Fibroblast of mammary gland (primary cell): ENCODE measurements at regions not wholly inside any gene's neighbourhood (a gene's known extent, or its start where the extent isn't known, plus 50 kb on each side); places are given as distances from the start of the nearest gene placed in this dataset.

Experiments used
- DNase-seq: peaks from one replicate; pipeline ENCODE4 v3.0.0-alpha.2; 2010; ENCODE audit warnings: low read depth
- H3K4me3 ChIP-seq: 2 replicates; pipeline ENCODE4 v1.5.1; 2011; ENCODE audit warnings: low read depth, mild to moderate bottlenecking, low read length, moderate library complexity; ENCODE audit not compliant: control insufficient read depth
- CTCF ChIP-seq: conservative IDR thresholded peaks from 2 replicates; pipeline ENCODE4 v1.5.1; 2011; ENCODE audit warnings: low read depth, low read length, inconsistent platforms; ENCODE audit not compliant: control insufficient read depth, insufficient read depth

GRCh38 chr22:45072322-45072903 lies 62.6 kb upstream of the PHF21B start:
- no peak for TF ChIP-seq CTCF
- no peak overlapping the region for H3K4me3 ChIP-seq
- DNase-seq = peak; percentile 86

- no peak overlapping the region for H3K4me3 ChIP-seq
- no peak for TF ChIP-seq CTCF
- DNase-seq = no peak
Measured at GRCh38 chr22:45073064-45073463, 63.3 kb upstream of the PHF21B start.

GRCh38 chr22:45077286-45077685 lies 67.5 kb upstream of the PHF21B start:
- no peak overlapping the region for H3K4me3 ChIP-seq
- no peak for DNase-seq
- no peak for TF ChIP-seq CTCF

- TF ChIP-seq CTCF = no peak
- no peak for DNase-seq
- H3K4me3 ChIP-seq = no peak overlapping the region
Measured at GRCh38 chr22:45077826-45078334, 68.1 kb upstream of the PHF21B start.

GRCh38 chr22:45082795-45083194 lies 73.0 kb upstream of the PHF21B start:
- DNase-seq = peak; percentile 36
- no peak overlapping the region for H3K4me3 ChIP-seq
- peak; percentile 47 for TF ChIP-seq CTCF

- DNase-seq = peak; percentile 89
- H3K4me3 ChIP-seq = no peak overlapping the region
- no peak for TF ChIP-seq CTCF
Measured at GRCh38 chr22:45083659-45084305, 74.0 kb upstream of the PHF21B start.

GRCh38 chr22:45084400-45084920 lies 74.7 kb upstream of the PHF21B start:
- TF ChIP-seq CTCF = no peak

More at GRCh38 chr22:45084400-45084920, 74.7 kb upstream of the PHF21B start:
- DNase-seq = no peak
- no peak overlapping the region for H3K4me3 ChIP-seq
